Upper lobe of right lung (tissue), 1 donor: ENCODE measurements at regions not wholly inside any gene's neighbourhood (a gene's known extent, or its start where the extent isn't known, plus 50 kb on each side); places are given as distances from the start of the nearest gene placed in this dataset.

ENCODE experiments used
- ATAC-seq: fragments of 200-7000 bp; cut with Tn5 transposase; one replicate; pipeline ENCODE4 v1.9.1; 2020; ENCODE audit warnings: mild to moderate bottlenecking, moderate library complexity
- DNase-seq: peaks from one replicate; pipeline ENCODE4 v3.0.0-alpha.2; 2020
- H3K27ac ChIP-seq: fragments of 200-600 bp; one replicate; pipeline ENCODE4 v1.8.0; 2022
- H3K27me3 ChIP-seq: fragments of 200-600 bp; one replicate; pipeline ENCODE4 v1.8.0; 2022; ENCODE audit warnings: mild to moderate bottlenecking
- H3K36me3 ChIP-seq: fragments of 200-600 bp; one replicate; pipeline ENCODE4 v1.8.0; 2022
- H3K4me1 ChIP-seq: fragments of 200-600 bp; one replicate; pipeline ENCODE4 v1.8.0; 2022
- H3K4me3 ChIP-seq: fragments of 200-600 bp; one replicate; pipeline ENCODE4 v1.8.0; 2022; ENCODE audit warnings: mild to moderate bottlenecking
- H3K9me3 ChIP-seq: fragments of 200-600 bp; one replicate; pipeline ENCODE4 v1.8.0; 2022
- intact Hi-C: fragments of 100-400 bp; cut with DNase I; formaldehyde crosslinking; loops from one replicate; pipeline ENCODE4 v1.11.0; 2022
- TF ChIP-seq, protein P1 (sequence below): fragments of 200-600 bp; IDR thresholded peaks from one replicate; pipeline ENCODE4 v1.8.0; 2022; ENCODE audit warnings: antibody characterized with exemption
- donor health status: DM: no; HTN: yes; CAD: no; lungs with severe emphysema.

DNA sequence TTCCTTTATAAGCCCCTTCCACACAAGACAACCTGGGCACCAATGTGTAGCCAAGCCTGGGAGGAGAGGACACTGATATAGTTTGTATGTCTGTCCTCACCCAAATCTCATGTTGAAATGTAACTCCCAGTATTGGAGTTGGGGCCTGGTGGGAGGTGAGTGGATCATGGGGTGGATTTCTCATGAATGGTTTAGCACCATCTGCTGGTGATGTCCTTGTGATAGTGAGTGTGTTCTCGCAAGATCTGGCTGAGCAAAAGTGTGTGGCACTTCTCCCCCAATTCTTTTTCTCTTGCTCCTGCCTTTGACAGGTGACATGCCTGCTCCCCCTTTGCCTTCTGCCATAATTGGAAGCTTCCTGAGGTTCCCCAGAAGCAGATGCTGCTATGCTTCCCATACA is 135.8 kb downstream of the USP31 start:
- no peak for DNase-seq
- Histone ChIP-seq H3K4me3 (no peak overlapping the region), H3K36me3 (no peaks in the 10 kb centered on the region)

DNA sequence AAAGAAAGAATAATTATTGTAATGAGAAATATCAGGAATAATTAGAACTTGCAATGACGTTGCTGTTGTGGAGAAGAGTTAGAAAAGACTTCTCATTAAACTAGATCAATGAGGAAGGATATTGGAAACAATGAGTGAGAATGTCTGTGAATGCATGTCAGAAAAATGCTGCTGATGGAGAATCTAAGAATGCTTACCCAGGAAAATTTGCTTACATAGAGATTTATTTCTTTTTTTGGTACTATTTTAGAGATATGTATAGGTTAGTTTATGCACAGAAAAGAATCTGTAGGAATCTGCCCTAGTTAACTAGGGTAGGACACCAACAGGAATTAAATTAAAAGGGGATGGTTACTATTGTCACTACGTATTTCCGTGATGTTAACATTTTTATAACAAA is 140.2 kb downstream of the USP31 start:
- no peaks in the 10 kb centered on the region for H3K36me3 ChIP-seq
- no peaks in the 10 kb centered on the region for H3K4me1 ChIP-seq
- H3K9me3 ChIP-seq = no peaks in the 10 kb centered on the region
- DNase-seq (no peak), ATAC-seq (no peak)
- H3K27me3 ChIP-seq = peaks cover 4% of the 10 kb centered on the region
- no peak overlapping the region for H3K27ac ChIP-seq
- no peak overlapping the region for H3K4me3 ChIP-seq
- intact Hi-C loops = no loop called here
- TF ChIP-seq, protein P1, sequence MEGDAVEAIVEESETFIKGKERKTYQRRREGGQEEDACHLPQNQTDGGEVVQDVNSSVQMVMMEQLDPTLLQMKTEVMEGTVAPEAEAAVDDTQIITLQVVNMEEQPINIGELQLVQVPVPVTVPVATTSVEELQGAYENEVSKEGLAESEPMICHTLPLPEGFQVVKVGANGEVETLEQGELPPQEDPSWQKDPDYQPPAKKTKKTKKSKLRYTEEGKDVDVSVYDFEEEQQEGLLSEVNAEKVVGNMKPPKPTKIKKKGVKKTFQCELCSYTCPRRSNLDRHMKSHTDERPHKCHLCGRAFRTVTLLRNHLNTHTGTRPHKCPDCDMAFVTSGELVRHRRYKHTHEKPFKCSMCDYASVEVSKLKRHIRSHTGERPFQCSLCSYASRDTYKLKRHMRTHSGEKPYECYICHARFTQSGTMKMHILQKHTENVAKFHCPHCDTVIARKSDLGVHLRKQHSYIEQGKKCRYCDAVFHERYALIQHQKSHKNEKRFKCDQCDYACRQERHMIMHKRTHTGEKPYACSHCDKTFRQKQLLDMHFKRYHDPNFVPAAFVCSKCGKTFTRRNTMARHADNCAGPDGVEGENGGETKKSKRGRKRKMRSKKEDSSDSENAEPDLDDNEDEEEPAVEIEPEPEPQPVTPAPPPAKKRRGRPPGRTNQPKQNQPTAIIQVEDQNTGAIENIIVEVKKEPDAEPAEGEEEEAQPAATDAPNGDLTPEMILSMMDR = no peak

More for the DNA sequence above, 135.8 kb downstream of the USP31 start:
- intact Hi-C loops = no loop called here
- ATAC-seq = no peak
- Histone ChIP-seq H3K9me3 (no peaks in the 10 kb centered on the region), H3K27ac (no peak overlapping the region), H3K27me3 (peaks cover 4% of the 10 kb centered on the region), H3K4me1 (no peaks in the 10 kb centered on the region)
- TF ChIP-seq, protein P1 = no peak

DNA sequence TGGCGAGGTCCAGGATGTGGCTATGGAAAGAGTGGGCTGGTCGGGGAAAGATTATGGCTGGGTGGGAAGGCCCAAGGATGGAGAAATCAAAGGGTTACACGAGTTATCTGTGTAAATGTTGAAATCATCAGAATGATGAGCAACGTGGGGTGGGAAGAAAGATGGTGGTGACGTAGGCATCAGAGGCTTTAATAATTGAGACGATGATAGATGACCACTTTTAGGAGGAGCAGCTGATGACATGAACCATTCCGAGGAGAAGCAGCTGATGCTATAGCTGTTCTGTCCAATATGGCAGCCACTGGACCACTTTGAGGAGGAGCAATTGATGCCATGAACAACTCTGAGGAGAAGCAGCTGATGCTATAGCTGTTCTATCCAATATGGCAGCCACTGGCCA is 141.2 kb downstream of the USP31 start:
- Histone ChIP-seq H3K27ac (no peak overlapping the region), H3K27me3 (peaks cover 4% of the 10 kb centered on the region), H3K4me3 (no peak overlapping the region), H3K9me3 (no peaks in the 10 kb centered on the region), H3K4me1 (no peaks in the 10 kb centered on the region), H3K36me3 (no peaks in the 10 kb centered on the region)
- TF ChIP-seq, protein P1 = no peak
- intact Hi-C loops = no loop called here
- ATAC-seq (no peak), DNase-seq (no peak)

DNA sequence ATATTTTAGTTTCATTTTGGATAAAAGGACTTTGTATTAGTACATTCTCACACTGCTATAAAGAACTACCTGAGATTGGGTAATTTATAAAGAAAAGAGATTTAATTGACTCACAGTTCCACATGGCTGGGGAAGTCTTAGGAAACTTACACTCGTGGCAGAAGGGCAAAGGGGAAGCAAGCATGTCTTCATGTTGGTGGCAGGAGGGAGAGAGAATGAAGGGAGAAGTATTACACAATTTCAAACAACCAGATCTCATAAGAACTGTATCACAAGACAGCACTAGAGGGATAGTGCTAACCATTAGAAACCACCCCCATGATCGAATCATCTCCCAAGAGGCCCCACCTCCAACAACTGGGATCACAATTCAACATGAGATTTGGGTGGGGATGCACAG is 142.9 kb downstream of the USP31 start:
- Histone ChIP-seq H3K4me3 (no peak overlapping the region), H3K4me1 (no peaks in the 10 kb centered on the region), H3K9me3 (no peaks in the 10 kb centered on the region), H3K36me3 (no peaks in the 10 kb centered on the region), H3K27me3 (peaks cover 4% of the 10 kb centered on the region), H3K27ac (no peak overlapping the region)
- DNase-seq (no peak), ATAC-seq (peak; percentile 76)
- TF ChIP-seq, protein P1 = no peak
- intact Hi-C loops = no loop called here

DNA sequence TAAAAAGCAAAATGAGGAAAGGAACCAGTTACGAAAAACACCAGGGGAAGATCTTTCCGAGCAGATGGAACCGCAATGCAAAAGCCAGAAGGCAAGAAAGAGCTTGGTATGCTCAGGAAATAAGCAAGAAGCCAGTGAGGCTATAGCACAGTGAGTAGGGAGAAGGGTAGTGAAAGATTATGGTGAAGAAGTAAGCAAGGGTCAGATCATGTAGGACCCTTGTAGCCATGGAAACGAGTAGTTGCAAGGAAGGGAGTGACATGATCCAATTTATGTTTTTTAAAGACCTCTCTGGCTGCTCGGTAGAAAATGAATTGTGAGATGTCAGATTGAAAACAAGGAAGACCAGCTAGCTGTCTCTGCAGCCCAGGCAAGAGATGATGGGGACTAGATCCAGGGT is 143.3 kb downstream of the USP31 start:
- TF ChIP-seq, protein P1 = no peak
- Histone ChIP-seq H3K27me3 (peaks cover 4% of the 10 kb centered on the region), H3K36me3 (no peaks in the 10 kb centered on the region), H3K9me3 (no peaks in the 10 kb centered on the region), H3K4me1 (no peaks in the 10 kb centered on the region), H3K4me3 (no peak overlapping the region), H3K27ac (no peak overlapping the region)
- ATAC-seq = no peak
- intact Hi-C loops = no loop called here
- DNase-seq = no peak

DNA sequence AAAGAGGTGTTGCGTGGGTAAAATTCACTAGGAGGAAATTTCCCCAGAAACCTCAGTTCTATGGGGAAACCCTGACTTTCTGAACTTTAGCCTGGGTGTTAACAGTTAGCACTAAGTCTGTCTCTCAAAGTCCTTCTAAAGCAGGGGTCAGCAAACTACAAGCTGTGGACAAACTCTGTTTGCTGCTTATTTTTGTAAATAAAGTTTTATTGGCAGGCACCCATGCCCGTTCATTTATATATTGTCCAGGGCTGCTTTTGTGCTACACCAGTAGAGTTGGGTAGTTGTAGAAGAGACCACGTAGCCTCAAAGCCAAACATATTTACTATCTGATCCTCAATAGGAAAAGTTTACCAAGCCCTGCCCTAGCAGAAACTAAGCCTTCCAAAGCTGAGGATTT is 159.7 kb downstream of the USP31 start:
- intact Hi-C loops = no loop called here
- no peaks in the 10 kb centered on the region for H3K27me3 ChIP-seq
- TF ChIP-seq, protein P1 = no peak
- DNase-seq (no peak), ATAC-seq (no peak)
- H3K4me3 ChIP-seq = no peak overlapping the region
- peaks cover 7% of the 10 kb centered on the region for H3K9me3 ChIP-seq
- H3K36me3 ChIP-seq = no peaks in the 10 kb centered on the region
- H3K27ac ChIP-seq = no peak overlapping the region
- no peaks in the 10 kb centered on the region for H3K4me1 ChIP-seq
